ENCODE measurements at regions not wholly inside any gene's neighbourhood (a gene's known extent, or its start where the extent isn't known, plus 50 kb on each side); places are given as distances from the start of the nearest gene placed in this dataset.

DNA sequence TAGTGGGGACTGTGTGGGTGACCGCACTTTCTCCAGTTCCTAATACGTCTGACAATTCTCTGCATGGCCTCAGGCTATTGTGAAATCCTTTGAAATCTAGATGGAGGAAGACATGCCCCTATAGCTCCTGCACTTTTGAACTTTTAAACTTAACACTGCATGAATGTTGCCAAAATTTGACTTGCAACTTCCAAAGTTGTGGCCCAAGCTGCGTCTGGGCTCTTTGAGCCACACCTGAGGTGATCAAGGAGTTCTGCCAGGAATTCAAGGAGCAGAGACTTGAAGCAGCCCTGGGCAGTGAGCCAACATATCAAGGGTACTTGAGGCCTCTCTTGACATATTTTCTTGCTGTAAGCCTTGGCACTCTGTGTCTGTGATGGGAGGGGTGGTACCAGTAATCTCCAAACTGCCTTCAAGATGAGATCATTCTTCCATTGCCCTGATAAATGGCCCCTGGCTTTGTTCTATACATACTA is 1336.1 kb upstream of the CDH9 start:
- TF ChIP-seq EZH2phosphoT487 (IDR thresholded peaks at IDR 0.05) (no peak), EZH2 (IDR thresholded peaks at IDR 0.05) (no peak)
- TF ChIP-seq, protein P1, sequence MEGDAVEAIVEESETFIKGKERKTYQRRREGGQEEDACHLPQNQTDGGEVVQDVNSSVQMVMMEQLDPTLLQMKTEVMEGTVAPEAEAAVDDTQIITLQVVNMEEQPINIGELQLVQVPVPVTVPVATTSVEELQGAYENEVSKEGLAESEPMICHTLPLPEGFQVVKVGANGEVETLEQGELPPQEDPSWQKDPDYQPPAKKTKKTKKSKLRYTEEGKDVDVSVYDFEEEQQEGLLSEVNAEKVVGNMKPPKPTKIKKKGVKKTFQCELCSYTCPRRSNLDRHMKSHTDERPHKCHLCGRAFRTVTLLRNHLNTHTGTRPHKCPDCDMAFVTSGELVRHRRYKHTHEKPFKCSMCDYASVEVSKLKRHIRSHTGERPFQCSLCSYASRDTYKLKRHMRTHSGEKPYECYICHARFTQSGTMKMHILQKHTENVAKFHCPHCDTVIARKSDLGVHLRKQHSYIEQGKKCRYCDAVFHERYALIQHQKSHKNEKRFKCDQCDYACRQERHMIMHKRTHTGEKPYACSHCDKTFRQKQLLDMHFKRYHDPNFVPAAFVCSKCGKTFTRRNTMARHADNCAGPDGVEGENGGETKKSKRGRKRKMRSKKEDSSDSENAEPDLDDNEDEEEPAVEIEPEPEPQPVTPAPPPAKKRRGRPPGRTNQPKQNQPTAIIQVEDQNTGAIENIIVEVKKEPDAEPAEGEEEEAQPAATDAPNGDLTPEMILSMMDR (IDR thresholded peaks at IDR 0.05): no peak
